Panc1 (cell line): ENCODE measurements at regions not wholly inside any gene's neighbourhood (a gene's known extent, or its start where the extent isn't known, plus 50 kb on each side); places are given as distances from the start of the nearest gene placed in this dataset.
"Not testable (repeated sequence)": the region's sequence is repeated elsewhere in the genome, so short reads cannot be mapped to it uniquely, and the experiment has no call there.

Source experiments
- ATAC-seq: fragments of 200-7000 bp; cut with Tn5 transposase; 2 replicates; pipeline ENCODE4 v1.9.1; 2020; ENCODE audit warnings: mild to moderate bottlenecking, moderate library complexity
- BruUV-seq: library from RNA; stranded (reverse); fragments of 400-500 nt; replicated peaks from 2 replicates; lab custom pipeline; 2021; lab: Mats Ljungman, UMichigan
- CTCF ChIA-PET: fragments of 300-600 bp; sonication (Branson Sonifier 250); formaldehyde crosslinking; loops from one replicate; lab custom pipeline; 2022; ENCODE audit warnings: antibody characterized with exemption; lab: Charles Lee
- POLR2A ChIA-PET: fragments of 300-600 bp; sonication (Branson Sonifier 250); formaldehyde crosslinking; loops from one replicate; lab custom pipeline; 2022; ENCODE audit warnings: antibody characterized with exemption; lab: Charles Lee
- DNase-seq: peaks from one replicate; pipeline ENCODE4 v3.0.0-alpha.2; 2010; ENCODE audit warnings: low read depth, low spot score
- H3K27ac ChIP-seq: 2 replicates; pipeline ENCODE4 v1.5.1; 2011; ENCODE audit warnings: mild to moderate bottlenecking, low read length, inconsistent platforms
- H3K27me3 ChIP-seq: fragments of 200-500 bp; sonication (Bioruptor generic); 2 replicates; pipeline ENCODE4 v1.6.0; 2014; ENCODE audit warnings: low read length, inconsistent platforms; ENCODE audit not compliant: control insufficient read depth, insufficient read depth
- H3K36me3 ChIP-seq: fragments of 200-500 bp; sonication (Bioruptor generic); 2 replicates; pipeline ENCODE4 v1.5.1; 2014; ENCODE audit warnings: inconsistent platforms, mild to moderate bottlenecking, low read length, moderate library complexity; ENCODE audit not compliant: control insufficient read depth, insufficient read depth
- H3K4me1 ChIP-seq: 2 replicates; pipeline ENCODE4 v1.5.1; 2011; ENCODE audit warnings: inconsistent platforms, mild to moderate bottlenecking, low read length, moderate library complexity; ENCODE audit not compliant: control insufficient read depth, insufficient read depth
- H3K4me3 ChIP-seq, 2 experiments: 2 replicates each; pipeline ENCODE4 v1.5.1; 2011 to 2012; ENCODE audit warnings: low read depth in 2 of 2, low read length in 2 of 2, mild to moderate bottlenecking in 2 of 2, inconsistent platforms in 1 of 2, moderate library complexity in 1 of 2
- H3K9me3 ChIP-seq: fragments of 200-500 bp; sonication (Bioruptor generic); 2 replicates; pipeline ENCODE4 v1.5.1; 2014; ENCODE audit warnings: low read depth, mild to moderate bottlenecking, inconsistent platforms, low read length, moderate library complexity; ENCODE audit not compliant: control insufficient read depth, insufficient read depth
- POLR2AphosphoS5 ChIP-seq: IDR thresholded peaks from 2 replicates; pipeline ENCODE4 v1.6.1; 2012; ENCODE audit warnings: mild to moderate bottlenecking, low read depth, low read length, moderate library complexity
- SIN3A ChIP-seq: IDR thresholded peaks from 2 replicates; pipeline ENCODE4 v1.6.1; 2012; ENCODE audit warnings: low read depth, mild to moderate bottlenecking, low read length, moderate library complexity, borderline replicate concordance; ENCODE audit not compliant: insufficient read depth
- TCF7L2 ChIP-seq: IDR thresholded peaks from 2 replicates; pipeline ENCODE4 v1.6.1; 2011; ENCODE audit warnings: mild to moderate bottlenecking, low read depth, low read length, inconsistent platforms
- in situ Hi-C: cut with HindIII; loops from 2 replicates; pipeline ENCODE4 v1.10.0; 2016; ENCODE audit warnings: low sequenced_read_pairs, low pct_unique_long_range_greater_than_20kb
- intact Hi-C: fragments of 100-400 bp; cut with micrococcal nuclease; formaldehyde crosslinking; loops from one replicate; pipeline ENCODE4 v1.10.0; 2022; ENCODE audit not compliant: unreplicated experiment
- TF ChIP-seq, protein P1 (sequence below), 2 experiments: IDR thresholded peaks; 2 replicates each; pipeline ENCODE4 v1.6.1; 2011 to 2012; ENCODE audit warnings: low read depth in 2 of 2, control low read depth in 1 of 2, low read length in 1 of 2, mild to moderate bottlenecking in 1 of 2, moderate library complexity in 1 of 2; ENCODE audit not compliant: insufficient read depth in 1 of 2
- TF ChIP-seq, protein P2 (sequence below): fragments of 450-650 bp; IDR thresholded peaks from 2 replicates; pipeline ENCODE4 v1.5.1; 2017; ENCODE audit warnings: mild to moderate bottlenecking

DNA sequence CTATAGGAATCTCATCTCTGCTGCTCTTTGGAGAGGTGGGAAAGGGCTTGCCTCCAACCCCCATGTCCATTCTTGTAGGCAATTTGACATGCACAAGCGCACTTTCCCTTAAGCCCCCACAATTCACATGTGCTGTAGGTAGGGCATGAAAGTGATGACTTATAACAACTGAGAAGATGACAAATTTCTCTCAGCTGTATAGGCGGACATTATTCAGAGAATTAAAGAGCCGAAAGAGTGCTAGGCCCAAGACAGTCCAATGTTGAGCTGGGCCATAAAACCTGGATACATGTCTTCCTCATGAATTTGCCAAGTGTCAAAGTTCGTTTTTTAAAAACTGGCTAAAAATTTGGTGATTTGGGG is 106.3 kb upstream of the LYPLAL1 start:
- POLR2A ChIA-PET, result interaction anchor here (0.6 kb wide), 1 partner anchor 7 kb away, joined by 8 read pairs; no protein-coding TSS in a partner anchor
- Histone ChIP-seq H3K27me3 (no peaks in the 10 kb centered on the region), H3K4me1 (peaks cover 5% of the 10 kb centered on the region; the same call in 1 of the 2 replicates), H3K27ac (peak overlapping the region; percentile 57; the same call in 1 of the 2 replicates), H3K4me3 (no peak overlapping the region), H3K36me3 (no peaks in the 10 kb centered on the region), H3K9me3 (no peaks in the 10 kb centered on the region)
- intact Hi-C loops (loop anchor here (2.0 to 10.0 kb wide), 3 partner anchors 373 to 737 kb away; no protein-coding TSS in a partner anchor), in situ Hi-C loops (no loop called here)
- TF ChIP-seq, protein P1, sequence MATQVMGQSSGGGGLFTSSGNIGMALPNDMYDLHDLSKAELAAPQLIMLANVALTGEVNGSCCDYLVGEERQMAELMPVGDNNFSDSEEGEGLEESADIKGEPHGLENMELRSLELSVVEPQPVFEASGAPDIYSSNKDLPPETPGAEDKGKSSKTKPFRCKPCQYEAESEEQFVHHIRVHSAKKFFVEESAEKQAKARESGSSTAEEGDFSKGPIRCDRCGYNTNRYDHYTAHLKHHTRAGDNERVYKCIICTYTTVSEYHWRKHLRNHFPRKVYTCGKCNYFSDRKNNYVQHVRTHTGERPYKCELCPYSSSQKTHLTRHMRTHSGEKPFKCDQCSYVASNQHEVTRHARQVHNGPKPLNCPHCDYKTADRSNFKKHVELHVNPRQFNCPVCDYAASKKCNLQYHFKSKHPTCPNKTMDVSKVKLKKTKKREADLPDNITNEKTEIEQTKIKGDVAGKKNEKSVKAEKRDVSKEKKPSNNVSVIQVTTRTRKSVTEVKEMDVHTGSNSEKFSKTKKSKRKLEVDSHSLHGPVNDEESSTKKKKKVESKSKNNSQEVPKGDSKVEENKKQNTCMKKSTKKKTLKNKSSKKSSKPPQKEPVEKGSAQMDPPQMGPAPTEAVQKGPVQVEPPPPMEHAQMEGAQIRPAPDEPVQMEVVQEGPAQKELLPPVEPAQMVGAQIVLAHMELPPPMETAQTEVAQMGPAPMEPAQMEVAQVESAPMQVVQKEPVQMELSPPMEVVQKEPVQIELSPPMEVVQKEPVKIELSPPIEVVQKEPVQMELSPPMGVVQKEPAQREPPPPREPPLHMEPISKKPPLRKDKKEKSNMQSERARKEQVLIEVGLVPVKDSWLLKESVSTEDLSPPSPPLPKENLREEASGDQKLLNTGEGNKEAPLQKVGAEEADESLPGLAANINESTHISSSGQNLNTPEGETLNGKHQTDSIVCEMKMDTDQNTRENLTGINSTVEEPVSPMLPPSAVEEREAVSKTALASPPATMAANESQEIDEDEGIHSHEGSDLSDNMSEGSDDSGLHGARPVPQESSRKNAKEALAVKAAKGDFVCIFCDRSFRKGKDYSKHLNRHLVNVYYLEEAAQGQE (IDR thresholded peaks at IDR 0.05; ENCODE audit: insufficient read depth in 1 of 2, low read depth in 2 of 2, low read length in 1 of 2), result no peak
- no peak for TF ChIP-seq SIN3A
- TF ChIP-seq, protein P2, sequence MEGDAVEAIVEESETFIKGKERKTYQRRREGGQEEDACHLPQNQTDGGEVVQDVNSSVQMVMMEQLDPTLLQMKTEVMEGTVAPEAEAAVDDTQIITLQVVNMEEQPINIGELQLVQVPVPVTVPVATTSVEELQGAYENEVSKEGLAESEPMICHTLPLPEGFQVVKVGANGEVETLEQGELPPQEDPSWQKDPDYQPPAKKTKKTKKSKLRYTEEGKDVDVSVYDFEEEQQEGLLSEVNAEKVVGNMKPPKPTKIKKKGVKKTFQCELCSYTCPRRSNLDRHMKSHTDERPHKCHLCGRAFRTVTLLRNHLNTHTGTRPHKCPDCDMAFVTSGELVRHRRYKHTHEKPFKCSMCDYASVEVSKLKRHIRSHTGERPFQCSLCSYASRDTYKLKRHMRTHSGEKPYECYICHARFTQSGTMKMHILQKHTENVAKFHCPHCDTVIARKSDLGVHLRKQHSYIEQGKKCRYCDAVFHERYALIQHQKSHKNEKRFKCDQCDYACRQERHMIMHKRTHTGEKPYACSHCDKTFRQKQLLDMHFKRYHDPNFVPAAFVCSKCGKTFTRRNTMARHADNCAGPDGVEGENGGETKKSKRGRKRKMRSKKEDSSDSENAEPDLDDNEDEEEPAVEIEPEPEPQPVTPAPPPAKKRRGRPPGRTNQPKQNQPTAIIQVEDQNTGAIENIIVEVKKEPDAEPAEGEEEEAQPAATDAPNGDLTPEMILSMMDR, result peak; percentile 47; the same call in 1 of the 2 replicates
- CTCF ChIA-PET, result interaction anchor here (0.6 to 1.3 kb wide), 2 partner anchors 592 to 729 kb away, joined by 3 to 4 read pairs; no protein-coding TSS in a partner anchor
- no peak for DNase-seq
- no TSS peak for BruUV-seq
- ATAC-seq, result no peak

DNA sequence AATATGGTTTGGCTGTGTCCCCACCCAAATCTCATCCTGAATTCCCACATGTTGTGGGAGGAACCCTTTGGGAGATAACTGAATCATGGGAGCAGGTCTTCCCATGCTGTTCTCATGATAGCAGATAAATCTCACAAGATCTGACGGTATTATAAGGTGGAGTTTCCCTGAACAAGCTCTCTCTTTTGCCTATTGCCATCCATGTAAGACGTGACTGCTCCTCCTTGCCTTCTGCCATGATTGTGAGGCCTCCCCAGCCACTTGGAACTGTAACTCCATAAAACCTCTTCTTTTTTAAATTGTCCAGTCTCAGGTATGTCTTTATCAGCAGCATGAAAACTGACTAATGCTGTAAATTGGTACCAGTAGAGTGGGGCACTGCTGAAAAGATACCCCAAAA is 103.3 kb upstream of the LYPLAL1 start:
- in situ Hi-C loops, result not testable (repeated sequence)

DNA sequence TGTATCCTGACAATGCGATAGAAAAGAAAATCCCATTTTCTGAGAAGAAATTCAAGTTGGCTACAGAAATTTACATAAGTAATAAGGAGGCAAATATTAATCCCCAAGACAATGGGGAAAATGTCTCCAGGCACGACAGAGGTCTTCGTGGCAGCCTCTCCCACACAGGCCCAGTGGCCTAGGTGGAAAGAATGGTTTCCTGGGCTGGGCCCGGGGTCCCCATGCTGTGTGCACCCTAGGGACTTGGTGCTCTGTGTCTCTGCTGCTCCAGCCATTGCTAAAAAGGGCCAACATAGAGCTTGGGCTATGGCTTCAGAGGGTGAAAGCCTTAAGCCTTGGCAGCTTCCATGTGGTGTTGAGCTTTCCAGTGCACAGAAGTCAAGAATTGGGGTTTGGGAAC is 102.5 kb upstream of the LYPLAL1 start:
- Histone ChIP-seq H3K27me3 (no peaks in the 10 kb centered on the region), H3K36me3 (no peaks in the 10 kb centered on the region), H3K27ac (no peak overlapping the region), H3K9me3 (no peaks in the 10 kb centered on the region), H3K4me1 (peaks cover 5% of the 10 kb centered on the region; the same call in 1 of the 2 replicates), H3K4me3 (no peak overlapping the region)
- BruUV-seq, result no TSS peak
- DNase-seq (no peak), ATAC-seq (no peak)
- TF ChIP-seq SIN3A, result no peak
- TF ChIP-seq POLR2AphosphoS5, result no peak
- no peak for TF ChIP-seq TCF7L2
- TF ChIP-seq, protein P1 (IDR thresholded peaks at IDR 0.05; ENCODE audit: insufficient read depth in 1 of 2, low read depth in 2 of 2, low read length in 1 of 2), result no peak
- TF ChIP-seq, protein P2, result no peak
- ChIA-PET POLR2A (no interaction called here), CTCF (no interaction called here)
- in situ Hi-C loops, result no loop called here
- intact Hi-C loops, result no loop called here

More for the DNA sequence above, 103.3 kb upstream of the LYPLAL1 start:
- H3K4me3 ChIP-seq, H3K4me1 ChIP-seq, DNase-seq, H3K36me3 ChIP-seq, H3K9me3 ChIP-seq, H3K27me3 ChIP-seq, POLR2A ChIA-PET, H3K27ac ChIP-seq, intact Hi-C loops, ATAC-seq, CTCF ChIA-PET, BruUV-seq: not testable (repeated sequence)
